AML-193 (cell line): ENCODE measurements at regions not wholly inside any gene's neighbourhood (a gene's known extent, or its start where the extent isn't known, plus 50 kb on each side); places are given as distances from the start of the nearest gene placed in this dataset.

ENCODE experiments used
- DNase-seq, 2 experiments: peaks; one replicate each; lab custom pipeline; 2025; lab: John Stamatoyannopoulos, UW

- DNase-seq, result no peak
Observed at GRCh38 chr5:2297991-2298390, 415.3 kb upstream of the IRX4 start.

DNA sequence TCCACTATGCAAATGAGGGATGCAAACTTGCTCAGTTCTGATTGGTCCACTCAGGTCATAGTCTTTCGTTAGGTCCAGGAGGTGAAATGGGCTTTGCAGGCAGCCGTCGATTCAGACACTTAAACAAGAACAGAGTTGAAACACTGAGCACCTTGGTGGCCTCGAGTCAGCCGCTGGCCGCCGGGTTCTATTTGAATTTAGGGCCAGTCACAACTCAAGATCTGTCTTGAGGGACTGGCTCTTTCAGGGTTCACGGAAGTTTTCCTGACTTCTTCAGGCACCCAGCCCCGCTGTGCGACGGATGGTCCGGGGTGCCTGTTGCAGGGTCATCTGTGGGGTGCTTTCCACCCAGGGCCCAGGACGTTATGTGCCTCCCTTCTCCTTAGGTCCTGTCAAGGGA lies 412.8 kb upstream of the IRX4 start:
- no peak for DNase-seq

DNA sequence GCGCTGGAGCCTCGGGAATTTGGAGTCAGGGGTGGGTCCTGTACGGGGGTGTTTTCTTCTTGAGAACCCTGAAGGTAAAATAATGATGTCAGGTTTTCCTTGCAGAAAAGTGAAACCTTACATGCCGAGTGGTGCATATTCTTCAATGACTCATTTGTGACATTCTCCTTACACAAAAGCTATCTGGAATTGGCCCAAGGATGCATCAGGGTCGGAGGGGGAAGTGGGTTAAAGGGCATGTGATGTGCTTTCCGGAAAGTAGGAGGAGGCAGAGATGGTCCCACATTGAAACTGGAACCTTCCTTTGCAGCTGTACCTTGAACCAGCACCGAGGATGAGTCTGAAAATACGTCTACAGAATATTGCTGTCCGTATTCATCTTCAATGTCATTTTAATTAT lies 411.2 kb upstream of the IRX4 start:
- no peak for DNase-seq

DNA sequence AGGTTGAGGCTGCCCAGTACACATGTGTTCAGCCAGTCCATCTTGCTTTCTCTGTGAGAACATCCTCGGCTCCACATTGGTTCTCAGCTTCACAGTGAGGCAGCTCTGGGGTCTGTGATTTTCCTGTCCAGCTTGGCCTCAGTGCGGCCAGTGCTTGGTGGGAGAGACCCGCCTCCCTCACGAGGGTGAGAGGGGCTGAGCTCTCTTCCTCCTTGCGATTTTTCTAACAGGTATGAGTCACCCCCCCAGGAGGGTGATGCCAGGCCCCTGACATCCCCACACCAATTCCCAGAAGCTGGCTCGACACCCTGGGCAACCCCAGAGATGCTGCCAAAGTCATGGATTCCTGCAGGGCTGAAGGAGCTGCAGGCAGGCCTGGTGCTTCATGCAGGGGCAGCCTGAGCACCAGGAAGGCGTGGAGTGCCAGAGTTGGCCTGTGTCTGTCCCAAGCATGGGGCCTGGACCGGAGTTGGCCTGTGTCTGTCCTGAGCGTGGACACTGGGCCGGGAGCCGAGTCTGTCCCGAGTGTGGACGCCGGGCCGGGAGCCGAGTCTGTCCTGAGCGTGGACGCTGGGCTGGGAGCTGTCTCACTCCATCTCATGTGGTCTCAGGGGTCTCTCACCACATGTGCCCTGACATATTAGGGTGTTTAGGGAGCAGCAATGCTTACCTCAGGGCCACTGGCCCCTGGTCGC lies 408.6 kb upstream of the IRX4 start:
- no peak for DNase-seq

DNA sequence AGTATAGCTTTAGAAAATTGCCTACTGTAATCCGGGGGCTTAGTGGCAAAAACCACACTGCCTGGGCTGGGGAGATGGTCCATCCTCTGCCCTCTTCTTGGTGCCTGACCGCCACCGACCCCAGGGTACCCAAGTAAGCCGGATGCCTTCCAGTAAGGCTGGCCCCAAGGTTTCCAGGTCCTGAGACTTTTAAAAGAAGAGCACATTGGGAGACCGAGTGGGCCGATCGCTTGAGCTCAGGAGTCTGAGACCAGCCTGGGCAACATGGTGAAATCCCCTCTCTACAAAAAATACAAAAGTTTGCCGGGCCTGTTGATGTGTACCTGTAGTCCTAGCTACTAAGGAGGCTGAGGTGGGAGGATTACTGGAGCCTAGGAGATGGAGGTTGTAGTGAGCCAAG lies 406.7 kb upstream of the IRX4 start:
- no peak for DNase-seq

DNA sequence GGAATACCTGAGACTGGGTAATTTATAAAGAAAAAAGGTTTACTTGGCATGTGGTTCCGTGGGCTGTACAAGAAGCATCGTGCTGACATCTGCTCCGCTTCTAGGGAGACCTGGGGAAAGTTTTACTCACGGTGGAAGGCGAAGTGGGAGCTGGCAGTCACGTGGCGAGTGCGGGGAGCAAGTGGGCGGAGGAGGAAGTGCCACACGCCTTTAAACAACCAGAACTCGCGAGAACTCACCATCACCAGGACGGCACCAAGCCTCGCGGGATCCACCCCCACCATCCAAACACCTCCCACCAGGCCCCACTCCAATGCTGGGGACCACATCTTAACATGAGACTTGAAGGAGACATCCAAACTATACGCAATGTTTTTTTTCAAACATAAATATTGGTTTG lies 406.2 kb upstream of the IRX4 start:
- no peak for DNase-seq

GRCh38 chr5:2288466-2288865 lies 405.7 kb upstream of the IRX4 start:
- DNase-seq, result no peak

GRCh38 chr5:2286250-2286649 lies 403.5 kb upstream of the IRX4 start:
- DNase-seq, result no peak

DNA sequence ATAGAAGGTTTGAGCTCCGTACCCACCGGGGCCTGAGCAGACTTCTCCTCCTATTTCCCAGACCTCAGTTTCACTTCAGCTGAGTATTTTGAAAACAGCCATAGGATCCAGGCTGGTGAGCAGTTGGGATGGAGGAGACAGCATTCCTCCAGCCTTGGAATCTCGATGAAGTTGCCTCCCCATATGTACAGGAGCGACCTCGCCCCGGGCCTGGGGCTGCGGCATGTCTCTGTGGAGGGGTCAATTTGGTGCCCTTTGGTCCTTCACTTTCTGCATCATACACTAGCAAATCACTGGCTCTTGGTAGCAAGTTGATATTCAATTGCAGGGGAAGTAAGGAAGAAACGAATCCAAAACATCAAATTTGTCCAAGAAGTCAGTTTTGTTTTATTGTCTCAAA lies 402.0 kb upstream of the IRX4 start:
- no peak for DNase-seq

- no peak for DNase-seq
Observed at GRCh38 chr5:2283481-2284045, 400.8 kb upstream of the IRX4 start.

DNA sequence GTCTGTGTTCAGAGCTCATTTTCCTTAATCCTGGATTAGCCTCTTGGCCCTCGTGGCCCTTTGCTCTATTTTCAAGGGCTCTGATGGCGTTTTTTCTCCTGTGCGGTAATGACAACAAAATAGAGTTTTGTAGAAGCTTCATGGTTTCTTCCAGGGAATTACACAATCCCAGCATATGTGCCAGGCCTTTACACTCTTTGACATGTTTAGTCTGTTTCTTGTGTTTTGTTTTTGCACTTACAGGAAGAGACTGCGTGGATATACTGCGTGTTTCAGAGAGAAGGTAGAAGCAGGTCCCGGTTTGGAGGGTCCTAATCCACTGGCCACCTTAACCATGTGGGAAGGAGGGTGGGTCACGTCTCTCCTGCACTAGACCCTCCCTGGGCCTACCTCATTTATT lies 400.2 kb upstream of the IRX4 start:
- no peak for DNase-seq

DNA sequence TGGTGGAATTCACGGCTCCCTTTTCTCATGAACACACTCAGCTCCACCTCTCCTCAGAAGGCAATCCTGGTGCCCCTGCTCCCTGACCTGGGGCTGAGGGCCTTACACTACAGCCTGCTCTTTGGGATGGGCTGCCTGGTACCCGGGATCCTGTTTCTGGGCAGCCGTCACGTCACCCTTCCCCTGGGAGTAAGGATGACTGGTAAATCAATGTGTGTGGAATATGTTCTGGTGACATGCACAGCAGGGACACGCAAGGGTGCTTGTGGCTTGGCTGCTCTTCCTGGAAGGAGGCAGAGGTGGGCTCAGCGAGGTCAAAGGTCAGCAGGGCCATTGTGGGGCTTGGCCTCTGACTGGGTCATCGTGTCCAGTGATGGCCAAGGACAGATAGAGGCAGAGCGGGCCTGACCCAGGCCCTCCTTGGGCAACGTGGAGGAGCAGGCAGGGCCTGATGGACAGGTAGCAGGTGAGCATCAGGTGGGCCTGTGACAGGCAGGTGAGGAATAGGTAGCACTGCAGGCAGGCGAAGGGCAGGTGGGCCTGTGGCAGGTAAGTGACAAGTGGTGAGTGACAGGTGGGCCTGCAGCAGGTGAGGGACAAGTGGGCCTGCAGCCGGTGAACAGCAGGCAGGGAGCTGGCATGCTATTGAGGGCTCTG lies 399.4 kb upstream of the IRX4 start:
- no peak for DNase-seq

- no peak for DNase-seq
Observed at GRCh38 chr5:2281446-2281845, 398.7 kb upstream of the IRX4 start.

DNA sequence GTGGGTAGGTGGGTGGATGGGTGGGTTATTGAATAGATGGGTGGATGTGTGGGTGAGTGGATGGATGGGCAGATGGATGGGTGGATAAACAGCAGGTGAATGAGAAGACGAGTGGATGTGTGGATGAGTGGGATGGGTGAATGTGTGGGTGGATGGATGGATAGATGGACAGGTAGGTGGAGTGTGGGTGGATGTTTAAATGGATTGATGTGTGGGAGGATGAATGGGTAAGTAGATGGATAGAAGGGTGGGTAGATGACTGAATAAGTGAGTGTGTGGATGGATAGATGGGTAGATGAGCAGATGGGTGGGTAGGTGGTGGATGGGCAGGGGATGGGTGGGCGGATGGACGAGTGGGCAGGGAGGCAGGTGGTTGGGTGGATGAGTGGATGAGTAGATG lies 397.6 kb upstream of the IRX4 start:
- DNase-seq, result no peak

- DNase-seq, result no peak
Observed at GRCh38 chr5:2278825-2279456, 396.2 kb upstream of the IRX4 start.

GRCh38 chr5:2277886-2278285 lies 395.2 kb upstream of the IRX4 start:
- no peak for DNase-seq

DNA sequence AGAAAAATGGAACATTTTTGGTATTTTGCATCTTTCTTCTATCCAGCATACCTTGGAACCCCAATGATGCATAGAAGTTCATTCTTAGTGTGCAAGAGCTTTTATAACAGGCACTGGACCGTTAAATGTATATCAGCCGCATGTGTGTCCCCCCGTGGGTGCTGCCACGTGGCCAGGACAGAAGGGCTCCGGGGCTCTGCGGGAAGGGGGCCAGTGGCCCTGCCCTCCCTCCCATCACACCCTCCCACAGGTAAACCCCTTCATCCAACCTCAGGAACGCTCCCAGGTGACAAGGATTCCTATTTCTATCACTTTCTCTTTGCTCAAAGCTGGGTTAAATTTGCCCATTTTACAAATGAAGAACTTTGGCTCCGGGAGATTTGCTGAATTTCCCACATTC lies 393.4 kb upstream of the IRX4 start:
- no peak for DNase-seq

GRCh38 chr5:2272755-2273154 lies 390.0 kb upstream of the IRX4 start:
- DNase-seq, result no peak

- DNase-seq, result no peak
Observed at GRCh38 chr5:2272039-2272438, 389.3 kb upstream of the IRX4 start.

GRCh38 chr5:2271316-2271715 lies 388.6 kb upstream of the IRX4 start:
- DNase-seq, result no peak

- DNase-seq, result no peak
Observed at GRCh38 chr5:2270467-2270866, 387.7 kb upstream of the IRX4 start.

DNA sequence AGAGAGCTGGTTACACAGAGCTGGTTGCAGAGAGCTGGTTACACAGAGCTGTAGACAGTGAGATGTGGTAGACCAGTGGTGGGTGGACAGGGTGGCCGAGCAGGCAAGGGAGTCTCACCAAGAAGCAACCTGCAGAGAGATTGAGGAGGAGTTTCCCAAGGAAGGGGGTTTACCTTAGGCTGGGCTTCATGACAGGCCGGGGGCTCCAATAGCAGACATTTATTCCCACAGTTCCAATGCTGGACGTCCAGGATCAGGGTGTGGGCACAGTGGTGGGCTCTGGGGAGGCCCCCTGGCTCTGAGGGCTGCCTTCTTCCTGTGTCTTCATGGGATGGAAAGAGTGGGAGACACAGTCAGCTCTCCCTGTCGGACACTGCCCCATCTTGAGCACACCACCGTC lies 386.9 kb upstream of the IRX4 start:
- DNase-seq, result no peak

DNA sequence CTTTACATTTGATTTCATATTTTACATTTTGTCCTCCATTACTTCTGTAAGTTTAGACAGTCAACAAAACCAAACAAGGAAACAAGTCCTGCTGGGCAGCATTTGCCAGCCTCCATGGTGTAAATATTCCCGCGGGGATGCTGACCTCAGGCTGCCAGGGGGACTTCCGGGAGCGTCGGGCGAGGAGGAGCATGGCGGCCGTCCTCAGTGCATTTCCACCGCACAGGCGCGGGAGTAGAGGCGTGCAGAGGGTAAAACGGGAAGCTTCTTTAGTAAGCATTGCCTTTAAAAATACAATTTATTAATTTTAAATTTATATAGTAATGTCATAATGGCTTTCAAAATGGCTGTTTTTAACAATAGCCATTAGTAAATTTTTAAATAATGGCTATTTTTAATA lies 385.3 kb upstream of the IRX4 start:
- no peak for DNase-seq
